GM13977 (cell line): ENCODE measurements at regions not wholly inside any gene's neighbourhood (a gene's known extent, or its start where the extent isn't known, plus 50 kb on each side); places are given as distances from the start of the nearest gene placed in this dataset.
A peak's percentile ranks its signal among the peaks of the same experiment; 100 is the strongest.

Experiments used
- DNase-seq: peaks from one replicate; pipeline ENCODE4 v3.0.0; 2012; ENCODE audit warnings: low spot score
- in situ Hi-C: fragments of 300-500 bp; cut with MboI; formaldehyde crosslinking; loops from one replicate; pipeline ENCODE4 v1.12.0; 2022; ENCODE audit warnings: low sequenced_read_pairs, low pct_unique_long_range_greater_than_20kb, mixed read lengths, inconsistent platforms; ENCODE audit not compliant: unreplicated experiment
- TF ChIP-seq, protein P1 (sequence below): IDR thresholded peaks from 2 replicates; pipeline ENCODE4 v1.5.1; 2012; ENCODE audit warnings: mild to moderate bottlenecking, control low read depth; ENCODE audit not compliant: insufficient read depth; ENCODE audit errors: extremely low read depth, missing control alignments

DNA sequence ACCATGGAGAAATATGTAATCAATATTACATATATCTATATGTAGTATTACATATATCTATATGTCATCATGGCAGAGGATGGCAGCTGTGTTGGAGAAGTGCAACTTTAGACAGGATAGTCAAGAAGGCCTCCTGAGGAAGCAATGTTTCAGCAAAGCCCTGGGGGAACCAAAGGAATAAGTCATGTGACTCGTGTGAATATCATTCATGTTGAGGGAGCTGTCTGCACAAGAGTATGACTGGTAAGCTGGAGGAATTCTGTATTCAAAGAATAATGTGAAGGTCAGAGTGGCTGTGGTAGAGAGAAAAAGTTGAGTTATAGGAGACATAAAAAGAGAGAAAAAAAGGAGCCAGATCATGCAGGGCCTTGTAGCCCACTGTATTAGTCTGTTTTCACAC lies 92.9 kb upstream of the EDNRA start:
- no peak for DNase-seq
- TF ChIP-seq, protein P1, sequence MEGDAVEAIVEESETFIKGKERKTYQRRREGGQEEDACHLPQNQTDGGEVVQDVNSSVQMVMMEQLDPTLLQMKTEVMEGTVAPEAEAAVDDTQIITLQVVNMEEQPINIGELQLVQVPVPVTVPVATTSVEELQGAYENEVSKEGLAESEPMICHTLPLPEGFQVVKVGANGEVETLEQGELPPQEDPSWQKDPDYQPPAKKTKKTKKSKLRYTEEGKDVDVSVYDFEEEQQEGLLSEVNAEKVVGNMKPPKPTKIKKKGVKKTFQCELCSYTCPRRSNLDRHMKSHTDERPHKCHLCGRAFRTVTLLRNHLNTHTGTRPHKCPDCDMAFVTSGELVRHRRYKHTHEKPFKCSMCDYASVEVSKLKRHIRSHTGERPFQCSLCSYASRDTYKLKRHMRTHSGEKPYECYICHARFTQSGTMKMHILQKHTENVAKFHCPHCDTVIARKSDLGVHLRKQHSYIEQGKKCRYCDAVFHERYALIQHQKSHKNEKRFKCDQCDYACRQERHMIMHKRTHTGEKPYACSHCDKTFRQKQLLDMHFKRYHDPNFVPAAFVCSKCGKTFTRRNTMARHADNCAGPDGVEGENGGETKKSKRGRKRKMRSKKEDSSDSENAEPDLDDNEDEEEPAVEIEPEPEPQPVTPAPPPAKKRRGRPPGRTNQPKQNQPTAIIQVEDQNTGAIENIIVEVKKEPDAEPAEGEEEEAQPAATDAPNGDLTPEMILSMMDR, result no peak
- in situ Hi-C loops, result no loop called here

DNA sequence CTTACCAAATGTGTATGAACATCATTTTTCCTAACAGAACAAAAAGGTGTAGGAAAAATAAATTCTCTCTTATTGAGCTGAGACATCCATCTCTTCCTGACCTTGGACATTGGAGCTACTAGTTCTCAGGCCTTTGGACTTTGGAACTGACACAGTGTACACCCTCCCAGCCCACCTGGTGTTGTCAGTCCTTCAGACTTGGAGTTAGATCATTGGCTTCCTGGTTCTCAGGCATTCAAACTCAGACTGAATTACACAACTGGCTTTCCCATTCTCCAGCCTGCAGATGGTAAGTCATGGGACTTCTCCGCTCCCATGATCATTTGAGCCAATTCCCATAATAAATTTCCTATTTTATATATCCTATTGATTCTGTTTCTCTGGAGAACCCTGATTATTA lies 84.8 kb upstream of the EDNRA start:
- in situ Hi-C loops, result no loop called here
- DNase-seq, result no peak
- TF ChIP-seq, protein P1, result no peak

DNA sequence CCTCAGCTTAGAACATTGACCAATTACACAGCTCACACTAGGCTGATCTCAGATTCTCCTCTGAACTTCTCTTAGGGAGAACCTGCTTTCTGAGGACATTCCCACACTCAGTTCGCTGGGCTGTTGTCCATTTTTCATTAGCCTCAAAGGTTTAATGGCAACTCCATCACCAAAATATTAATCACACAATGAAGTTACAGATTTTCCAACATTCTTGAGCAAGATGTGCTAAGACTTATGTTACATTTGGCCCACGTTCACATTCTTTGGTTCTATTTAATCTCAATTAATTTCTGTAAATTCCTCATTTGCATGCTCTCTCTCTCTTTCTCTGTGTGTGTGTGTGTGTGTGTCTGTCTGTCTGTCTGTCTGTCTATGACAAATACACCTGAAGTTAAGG lies 82.3 kb upstream of the EDNRA start:
- in situ Hi-C loops, result no loop called here
- TF ChIP-seq, protein P1, result no peak

DNA sequence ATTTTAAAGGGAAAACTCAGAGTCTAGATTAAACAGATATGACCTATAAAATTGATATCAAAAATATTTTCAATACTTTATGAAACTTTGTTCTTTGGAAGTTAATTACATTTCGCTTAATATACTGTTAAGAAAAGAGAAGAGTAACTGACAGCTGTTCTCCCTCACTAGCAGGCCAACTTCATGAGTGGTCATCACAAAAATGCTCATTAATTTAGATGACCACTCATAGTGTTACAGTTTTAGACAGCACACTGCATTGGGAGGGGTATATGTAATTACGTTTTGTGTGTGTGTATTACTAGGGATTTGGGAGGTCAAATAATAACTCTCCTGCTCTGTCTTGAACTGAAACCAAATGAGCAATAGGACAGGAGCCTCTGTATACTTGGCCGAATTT lies 80.2 kb upstream of the EDNRA start:
- DNase-seq, result no peak
- in situ Hi-C loops, result no loop called here
- TF ChIP-seq, protein P1, result no peak

More for the DNA sequence above, 82.3 kb upstream of the EDNRA start:
- DNase-seq, result no peak

DNA sequence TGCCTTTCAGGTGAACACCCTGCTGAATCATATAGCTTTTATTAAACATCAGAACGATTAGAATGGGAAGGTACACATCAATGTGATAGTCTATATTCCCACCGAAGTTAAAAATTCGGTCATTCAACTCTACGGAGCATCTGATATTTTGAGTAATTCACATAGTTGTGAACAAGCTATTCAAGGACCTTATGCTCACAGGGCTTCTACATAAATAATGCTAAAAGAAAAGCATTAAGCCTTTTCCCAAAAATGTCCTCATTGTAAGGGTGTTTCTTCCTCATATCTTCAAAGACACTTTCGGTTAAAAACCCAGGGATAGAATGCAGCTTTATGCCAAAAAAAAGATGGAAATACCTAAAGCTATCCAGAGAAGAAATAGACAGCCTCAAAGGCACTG lies 79.7 kb upstream of the EDNRA start:
- in situ Hi-C loops, result no loop called here
- TF ChIP-seq, protein P1, result no peak
- DNase-seq, result no peak

DNA sequence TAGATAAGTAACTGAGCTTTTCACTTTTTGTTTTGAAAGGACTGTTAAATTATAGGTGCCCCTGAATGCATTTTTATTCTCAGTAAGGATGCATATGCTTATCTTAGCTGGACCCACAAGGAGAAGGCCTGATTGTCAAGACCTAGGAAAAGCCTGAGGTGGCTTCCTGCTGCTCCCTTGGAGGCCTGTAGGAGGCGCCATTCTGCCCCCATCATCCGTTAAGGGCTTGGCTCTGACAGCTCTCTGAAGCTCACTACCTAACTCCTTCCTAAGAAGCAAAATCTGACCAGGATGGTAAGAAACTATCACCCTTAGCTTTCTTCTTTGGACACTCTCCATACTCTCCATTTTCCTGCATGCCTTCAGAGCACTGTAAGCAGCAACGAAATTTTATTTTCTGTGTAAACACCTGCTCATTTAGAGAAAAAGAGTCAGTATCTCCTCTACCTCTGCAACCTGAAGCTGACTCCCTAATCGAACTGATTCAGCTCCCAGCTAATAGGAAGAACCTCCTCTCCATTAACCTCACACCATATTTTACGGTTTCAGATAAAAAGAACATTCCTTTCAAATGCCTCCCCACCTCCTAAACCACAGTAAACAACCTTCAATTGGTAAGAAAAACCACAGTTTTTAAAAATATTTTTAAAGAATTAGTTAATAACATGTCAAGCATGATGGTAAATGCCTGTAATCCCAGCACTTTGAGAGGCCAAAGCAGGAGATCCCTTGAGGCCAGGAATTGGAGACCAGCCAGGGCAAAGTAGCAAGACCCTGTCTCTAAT lies 73.4 kb upstream of the EDNRA start:
- no peak for DNase-seq
- TF ChIP-seq, protein P1, result peak; percentile 46
- in situ Hi-C loops, result no loop called here
